ENCODE measurements at regions not wholly inside any gene's neighbourhood (a gene's known extent, or its start where the extent isn't known, plus 50 kb on each side); places are given as distances from the start of the nearest gene placed in this dataset.

- TF ChIP-seq, protein P1, sequence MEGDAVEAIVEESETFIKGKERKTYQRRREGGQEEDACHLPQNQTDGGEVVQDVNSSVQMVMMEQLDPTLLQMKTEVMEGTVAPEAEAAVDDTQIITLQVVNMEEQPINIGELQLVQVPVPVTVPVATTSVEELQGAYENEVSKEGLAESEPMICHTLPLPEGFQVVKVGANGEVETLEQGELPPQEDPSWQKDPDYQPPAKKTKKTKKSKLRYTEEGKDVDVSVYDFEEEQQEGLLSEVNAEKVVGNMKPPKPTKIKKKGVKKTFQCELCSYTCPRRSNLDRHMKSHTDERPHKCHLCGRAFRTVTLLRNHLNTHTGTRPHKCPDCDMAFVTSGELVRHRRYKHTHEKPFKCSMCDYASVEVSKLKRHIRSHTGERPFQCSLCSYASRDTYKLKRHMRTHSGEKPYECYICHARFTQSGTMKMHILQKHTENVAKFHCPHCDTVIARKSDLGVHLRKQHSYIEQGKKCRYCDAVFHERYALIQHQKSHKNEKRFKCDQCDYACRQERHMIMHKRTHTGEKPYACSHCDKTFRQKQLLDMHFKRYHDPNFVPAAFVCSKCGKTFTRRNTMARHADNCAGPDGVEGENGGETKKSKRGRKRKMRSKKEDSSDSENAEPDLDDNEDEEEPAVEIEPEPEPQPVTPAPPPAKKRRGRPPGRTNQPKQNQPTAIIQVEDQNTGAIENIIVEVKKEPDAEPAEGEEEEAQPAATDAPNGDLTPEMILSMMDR (IDR thresholded peaks at IDR 0.05 in 2 of 3, conservative IDR thresholded peaks at IDR 0.05 in 1 of 3; ENCODE audit: borderline replicate concordance in 1 of 3, insufficient read depth in 1 of 3, low read depth in 2 of 3, low read length in 2 of 3) = no peak
- TF ChIP-seq POLR2A (IDR thresholded peaks at IDR 0.05; ENCODE audit: borderline replicate concordance, extremely low read depth, insufficient read depth, insufficient read length) = no peak
- TF ChIP-seq YY1 (IDR thresholded peaks at IDR 0.05; ENCODE audit: extremely low read depth, insufficient replicate concordance, low read depth, low read length) = no peak
- TF ChIP-seq POLR2AphosphoS5 (IDR thresholded peaks at IDR 0.05; ENCODE audit: low read depth, low read length) = no peak
- no peak for TF ChIP-seq SP1 (IDR thresholded peaks at IDR 0.05; ENCODE audit: low read depth)
- no peak for TF ChIP-seq ATF3 (IDR thresholded peaks at IDR 0.05)
Observed at GRCh38 chr1:4916610-4917009, 262.2 kb downstream of the AJAP1 start.

Measured in HCT116 (cell line).